Activated CD4-positive, alpha-beta T cell treated with anti-CD3 and anti-CD28 coated beads for 4 hours (primary cell): ENCODE measurements at regions not wholly inside any gene's neighbourhood (a gene's known extent, or its start where the extent isn't known, plus 50 kb on each side); places are given as distances from the start of the nearest gene placed in this dataset.
"Not testable (repeated sequence)": the region's sequence is repeated elsewhere in the genome, so short reads cannot be mapped to it uniquely, and the experiment has no call there.

Source experiments
- DNase-seq, 2 donors: peaks; one replicate each; pipeline ENCODE4 v3.0.0-alpha.2; 2020

- DNase-seq: no peak
These were observed 223.3 kb downstream of the RAP2B start for GRCh38 chr3:153385343-153385742.

- no peak for DNase-seq
These were observed 230.3 kb downstream of the RAP2B start for GRCh38 chr3:153392363-153392762.

GRCh38 chr3:153394017-153394416 lies 232.0 kb downstream of the RAP2B start:
- no peak for DNase-seq

GRCh38 chr3:153396581-153396980 lies 234.6 kb downstream of the RAP2B start:
- no peak for DNase-seq

GRCh38 chr3:153397794-153398193 lies 235.8 kb downstream of the RAP2B start:
- no peak for DNase-seq

- no peak for DNase-seq
These were observed 237.6 kb downstream of the RAP2B start for GRCh38 chr3:153399636-153400035.

- DNase-seq: no peak
These were observed 238.6 kb downstream of the RAP2B start for GRCh38 chr3:153400641-153401040.

GRCh38 chr3:153404157-153404556 lies 242.1 kb downstream of the RAP2B start:
- no peak for DNase-seq

- not testable (repeated sequence) for DNase-seq
These were observed 243.3 kb downstream of the RAP2B start for GRCh38 chr3:153405320-153405719.

GRCh38 chr3:153410517-153410916 lies 248.5 kb downstream of the RAP2B start:
- no peak for DNase-seq

GRCh38 chr3:153414982-153415381 lies 253.0 kb downstream of the RAP2B start:
- no peak for DNase-seq

GRCh38 chr3:153422314-153422713 lies 260.3 kb downstream of the RAP2B start:
- DNase-seq: no peak

GRCh38 chr3:153423820-153424219 lies 261.8 kb downstream of the RAP2B start:
- DNase-seq: not testable (repeated sequence)

GRCh38 chr3:153426344-153426743 lies 264.3 kb downstream of the RAP2B start:
- no peak for DNase-seq

- no peak for DNase-seq
These were observed 264.8 kb downstream of the RAP2B start for GRCh38 chr3:153426803-153427202.

GRCh38 chr3:153429821-153430220 lies 267.8 kb downstream of the RAP2B start:
- no peak for DNase-seq

- DNase-seq: no peak
These were observed 269.1 kb downstream of the RAP2B start for GRCh38 chr3:153431076-153431475.

- no peak for DNase-seq
These were observed 275.6 kb downstream of the RAP2B start for GRCh38 chr3:153437666-153438065.

- DNase-seq: no peak
These were observed 276.2 kb downstream of the RAP2B start for GRCh38 chr3:153438271-153438670.

- no peak for DNase-seq
These were observed 277.8 kb downstream of the RAP2B start for GRCh38 chr3:153439780-153440179.

- no peak for DNase-seq
These were observed 278.3 kb downstream of the RAP2B start for GRCh38 chr3:153440311-153440710.

- no peak for DNase-seq
These were observed 280.4 kb downstream of the RAP2B start for GRCh38 chr3:153442386-153442785.

GRCh38 chr3:153442799-153443487 lies 280.9 kb downstream of the RAP2B start:
- DNase-seq: no peak

- no peak for DNase-seq
These were observed 281.9 kb downstream of the RAP2B start for GRCh38 chr3:153443961-153444360.

GRCh38 chr3:153445817-153446216 lies 283.8 kb downstream of the RAP2B start:
- DNase-seq: no peak
